Tibial artery (tissue), 4 donors: ENCODE measurements at regions not wholly inside any gene's neighbourhood (a gene's known extent, or its start where the extent isn't known, plus 50 kb on each side); places are given as distances from the start of the nearest gene placed in this dataset.
A peak's percentile ranks its signal among the peaks of the same experiment; 100 is the strongest.

Experiments
- DNase-seq, 2 donors: peaks; one replicate each; pipeline ENCODE4 v3.0.0-alpha.2; 2019
- H3K27ac ChIP-seq, 2 donors: fragments of 200-600 bp; sonication (generic) in 1 of 2; 1 replicate in 1 of 2; 2 replicates in 1 of 2; pipeline ENCODE4 v1.5.1; 2018 to 2019; ENCODE audit warnings: mild to moderate bottlenecking in 1 of 2
- H3K27me3 ChIP-seq, 2 donors: fragments of 200-600 bp; sonication (generic) in 1 of 2; one replicate each; pipeline versions ENCODE4 v1.5.1 to v1.6.0; 2016 to 2019
- H3K36me3 ChIP-seq, 3 donors: fragments of 200-600 bp; sonication (generic) in 2 of 3; one replicate each; pipeline ENCODE4 v1.5.1; 2016 to 2019; ENCODE audit warnings: mild to moderate bottlenecking in 2 of 3
- H3K4me1 ChIP-seq, 4 donors: fragments of 200-600 bp; sonication (generic) in 2 of 4; 1 replicate in 3 of 4; 2 replicates in 1 of 4; pipeline ENCODE4 v1.5.1; 2016 to 2019
- H3K4me3 ChIP-seq, 2 donors: fragments of 200-600 bp; sonication (generic) in 1 of 2; 1 replicate in 1 of 2; 2 replicates in 1 of 2; pipeline ENCODE4 v1.5.1; 2018 to 2019; ENCODE audit warnings: mild to moderate bottlenecking in 2 of 2
- H3K9me3 ChIP-seq, 3 donors: fragments of 200-600 bp; sonication (generic) in 1 of 3; one replicate each; pipeline ENCODE4 v1.5.1; 2016 to 2019
- CTCF ChIP-seq, 2 experiments: fragments of 200-600 bp in 1 of 2; fragments of 450-650 bp in 1 of 2; IDR thresholded peaks; one replicate each; pipeline ENCODE4 v1.5.1; 2017 to 2019; ENCODE audit warnings: antibody characterized with exemption in 2 of 2, mild to moderate bottlenecking in 1 of 2, moderate library complexity in 1 of 2
- intact Hi-C: fragments of 100-400 bp; cut with DNase I; formaldehyde crosslinking; loops from one replicate; pipeline ENCODE4 v1.15.0; 2023; ENCODE audit warnings: low total_unique reads

- H3K9me3 ChIP-seq: no peaks in the 10 kb centered on the region
- H3K36me3 ChIP-seq: no peaks in the 10 kb centered on the region
- intact Hi-C loops: no loop called here
- no peaks in the 10 kb centered on the region for H3K4me1 ChIP-seq
- H3K27ac ChIP-seq: no peak overlapping the region
- H3K4me3 ChIP-seq: no peak overlapping the region
- peaks cover 0 to 5% of the 10 kb centered on the region in 2 donors for H3K27me3 ChIP-seq
- TF ChIP-seq CTCF (IDR thresholded peaks at IDR 0.05): no peak
- DNase-seq: no peak
Observed at GRCh38 chr2:16526193-16526592, 139.4 kb downstream of the CYRIA start.

- H3K4me1 ChIP-seq: no peaks in the 10 kb centered on the region
- intact Hi-C loops: no loop called here
- TF ChIP-seq CTCF (IDR thresholded peaks at IDR 0.05): peak in 1 of 2 experiments; percentile 8
- peak in 1 of 2 donors; percentile 36 for DNase-seq
- H3K27ac ChIP-seq: no peak overlapping the region
- H3K27me3 ChIP-seq: peaks cover 0 to 4% of the 10 kb centered on the region in 2 donors
- H3K4me3 ChIP-seq: no peak overlapping the region
- H3K9me3 ChIP-seq: no peaks in the 10 kb centered on the region
- no peaks in the 10 kb centered on the region for H3K36me3 ChIP-seq
Observed at GRCh38 chr2:16525265-16525887, 140.3 kb downstream of the CYRIA start.

- no peak for DNase-seq
- Histone ChIP-seq H3K4me3 (no peak overlapping the region), H3K27me3 (peaks cover 0 to 10% of the 10 kb centered on the region in 2 donors), H3K9me3 (no peaks in the 10 kb centered on the region), H3K27ac (no peak overlapping the region), H3K4me1 (no peaks in the 10 kb centered on the region), H3K36me3 (no peaks in the 10 kb centered on the region)
- TF ChIP-seq CTCF (IDR thresholded peaks at IDR 0.05): no peak
- intact Hi-C loops: no loop called here
Observed at GRCh38 chr2:16523711-16524110, 141.9 kb downstream of the CYRIA start.

- DNase-seq: no peak
- TF ChIP-seq CTCF (IDR thresholded peaks at IDR 0.05): no peak
- Histone ChIP-seq H3K4me1 (no peaks in the 10 kb centered on the region), H3K27ac (no peak overlapping the region), H3K9me3 (no peaks in the 10 kb centered on the region), H3K27me3 (peaks cover 0 to 10% of the 10 kb centered on the region in 2 donors), H3K4me3 (no peak overlapping the region), H3K36me3 (no peaks in the 10 kb centered on the region)
- intact Hi-C loops: no loop called here
Observed at GRCh38 chr2:16522031-16522831, 143.4 kb downstream of the CYRIA start.

- Histone ChIP-seq H3K9me3 (no peaks in the 10 kb centered on the region), H3K36me3 (no peaks in the 10 kb centered on the region), H3K27ac (no peak overlapping the region), H3K4me3 (no peak overlapping the region), H3K4me1 (no peaks in the 10 kb centered on the region), H3K27me3 (peaks cover 0 to 9% of the 10 kb centered on the region in 2 donors)
- DNase-seq: no peak
- no peak for TF ChIP-seq CTCF (IDR thresholded peaks at IDR 0.05)
- intact Hi-C loops: no loop called here
Observed at GRCh38 chr2:16520891-16521290, 144.7 kb downstream of the CYRIA start.
